WTC11 (cell line): ENCODE measurements at regions not wholly inside any gene's neighbourhood (a gene's known extent, or its start where the extent isn't known, plus 50 kb on each side); places are given as distances from the start of the nearest gene placed in this dataset.

Experiments used
- ATAC-seq: fragments of 200-7000 bp; cut with Tn5 transposase; 2 replicates; pipeline ENCODE4 v1.10.0; 2021; ENCODE audit warnings: mild to moderate bottlenecking, moderate library complexity
- CTCF ChIA-PET: fragments of 300-600 bp; sonication (Branson Sonifier 250); formaldehyde crosslinking; loops from one replicate; lab custom pipeline; 2021; ENCODE audit warnings: antibody characterized with exemption; lab: Charles Lee
- POLR2A ChIA-PET: fragments of 350-600 bp; sonication (Branson Sonifier 250); formaldehyde crosslinking; loops from one replicate; lab custom pipeline; 2021; ENCODE audit warnings: antibody characterized with exemption; lab: Charles Lee
- DNase-seq: peaks from one replicate; pipeline ENCODE4 v3.0.0; 2021; ENCODE audit warnings: low spot score
- H3K27ac Mint-ChIP-seq: 2 replicates; pipeline ENCODE4 v1.8.0; 2021; ENCODE audit warnings: mixed read lengths
- H3K27me3 Mint-ChIP-seq: 2 replicates; pipeline ENCODE4 v1.8.0; 2021; ENCODE audit warnings: low read depth, mild to moderate bottlenecking, moderate library complexity, mixed read lengths
- H3K36me3 Mint-ChIP-seq: 2 replicates; pipeline ENCODE4 v1.8.0; 2021; ENCODE audit warnings: mixed read lengths
- H3K4me1 Mint-ChIP-seq: 2 replicates; pipeline ENCODE4 v1.8.0; 2022; ENCODE audit warnings: mixed read lengths
- H3K4me3 Mint-ChIP-seq: 2 replicates; pipeline ENCODE4 v1.8.0; 2021; ENCODE audit warnings: mild to moderate bottlenecking, moderate library complexity, mixed read lengths
- H3K9me3 Mint-ChIP-seq: 2 replicates; pipeline ENCODE4 v1.8.0; 2021; ENCODE audit warnings: mixed read lengths
- AFF4 ChIP-seq: sonication (generic); formaldehyde crosslinking; IDR thresholded peaks from 2 replicates; pipeline ENCODE4 v1.8.1; 2023; ENCODE audit warnings: mild to moderate bottlenecking, missing genetic modification reagents, borderline replicate concordance
- ATF1 ChIP-seq: sonication (generic); formaldehyde crosslinking; IDR thresholded peaks from 2 replicates; pipeline ENCODE4 v1.8.1; 2023; ENCODE audit warnings: mild to moderate bottlenecking, moderate library complexity, missing genetic modification reagents
- CREM ChIP-seq: sonication (generic); formaldehyde crosslinking; IDR thresholded peaks from 2 replicates; pipeline ENCODE4 v1.8.1; 2022; ENCODE audit warnings: mild to moderate bottlenecking, missing genetic modification reagents, moderate library complexity
- E2F4 ChIP-seq: sonication (generic); formaldehyde crosslinking; IDR thresholded peaks from 2 replicates; pipeline ENCODE4 v1.8.1; 2022; ENCODE audit warnings: low read depth, mild to moderate bottlenecking, moderate library complexity, missing genetic modification reagents, borderline replicate concordance
- ELF4 ChIP-seq: sonication (generic); formaldehyde crosslinking; IDR thresholded peaks from 2 replicates; pipeline ENCODE4 v1.8.1; 2022; ENCODE audit warnings: low read depth, mild to moderate bottlenecking, moderate library complexity, missing genetic modification reagents
- EMX1 ChIP-seq: fragments of 250-450 bp; sonication (Bioruptor Pico); IDR thresholded peaks from 2 replicates; pipeline ENCODE4 v1.8.0; 2021; ENCODE audit warnings: mild to moderate bottlenecking
- ETV6 ChIP-seq: sonication (generic); formaldehyde crosslinking; IDR thresholded peaks from 2 replicates; pipeline ENCODE4 v1.8.1; 2022; ENCODE audit warnings: mild to moderate bottlenecking, missing genetic modification reagents
- HMGA2 ChIP-seq: fragments of 250-450 bp; sonication (Bioruptor Pico); IDR thresholded peaks from 2 replicates; pipeline ENCODE4 v1.4.0; 2021; ENCODE audit warnings: mild to moderate bottlenecking, moderate library complexity
- HMGXB4 ChIP-seq: sonication (generic); formaldehyde crosslinking; IDR thresholded peaks from 2 replicates; pipeline ENCODE4 v1.8.1; 2023; ENCODE audit warnings: mild to moderate bottlenecking, moderate library complexity, missing genetic modification reagents
- JAZF1 ChIP-seq: fragments of 250-450 bp; sonication (Bioruptor Pico); IDR thresholded peaks from 2 replicates; pipeline ENCODE4 v1.9.0; 2021; ENCODE audit warnings: moderate library complexity, mild to moderate bottlenecking, inconsistent platforms
- KAT7 ChIP-seq: sonication (generic); formaldehyde crosslinking; IDR thresholded peaks from 2 replicates; pipeline ENCODE4 v1.8.1; 2023; ENCODE audit warnings: missing genetic modification reagents, mild to moderate bottlenecking, borderline replicate concordance
- MXD4 ChIP-seq: fragments of 250-450 bp; sonication (Bioruptor Pico); IDR thresholded peaks from 2 replicates; pipeline ENCODE4 v1.8.0; 2021; ENCODE audit warnings: mild to moderate bottlenecking, moderate library complexity, borderline replicate concordance
- MYBL2 ChIP-seq: sonication (generic); formaldehyde crosslinking; IDR thresholded peaks from 2 replicates; pipeline ENCODE4 v1.8.1; 2023; ENCODE audit warnings: mild to moderate bottlenecking, moderate library complexity, missing genetic modification reagents
- NFATC4 ChIP-seq: fragments of 250-450 bp; sonication (Bioruptor Pico); IDR thresholded peaks from 2 replicates; pipeline ENCODE4 v1.9.0; 2021; ENCODE audit warnings: mild to moderate bottlenecking
- NFE2L1 ChIP-seq: sonication (generic); formaldehyde crosslinking; IDR thresholded peaks from 2 replicates; pipeline ENCODE4 v1.8.1; 2023; ENCODE audit warnings: missing genetic modification reagents
- NR2C2 ChIP-seq: sonication (generic); formaldehyde crosslinking; IDR thresholded peaks from 2 replicates; pipeline ENCODE4 v1.8.0; 2022; ENCODE audit warnings: mild to moderate bottlenecking, missing genetic modification reagents
- ZNF281 ChIP-seq: sonication (generic); formaldehyde crosslinking; IDR thresholded peaks from 2 replicates; pipeline ENCODE4 v1.8.0; 2023; ENCODE audit warnings: mild to moderate bottlenecking, missing genetic modification reagents
- ZSCAN18 ChIP-seq: fragments of 250-450 bp; sonication (Bioruptor Pico); IDR thresholded peaks from 2 replicates; pipeline ENCODE4 v2.1.2; 2022; ENCODE audit warnings: mild to moderate bottlenecking, moderate library complexity

- TF ChIP-seq ZNF281 (CRISPR knock-in tag) (no peak), AFF4 (CRISPR knock-in tag) (no peak), MXD4 (no peak), NFE2L1 (no peak), EMX1 (CRISPR knock-in tag) (no peak), CREM (CRISPR knock-in tag) (no peak), KAT7 (CRISPR knock-in tag) (no peak), HMGXB4 (CRISPR knock-in tag) (no peak), JAZF1 (CRISPR knock-in tag) (no peak), ZSCAN18 (CRISPR knock-in tag) (no peak)
These were observed 351.3 kb upstream of the CAMK1G start (continued) for GRCh38 chr1:209232197-209232596.

GRCh38 chr1:209232759-209233158, 350.8 kb upstream of the CAMK1G start:
- ChIA-PET POLR2A (no interaction called here), CTCF (no interaction called here)
- ATAC-seq (no peak), DNase-seq (no peak)
- Mint-ChIP-seq H3K27me3 (peaks cover 21% of the 10 kb centered on the region), H3K9me3 (peaks cover 20% of the 10 kb centered on the region), H3K36me3 (peaks cover 7% of the 10 kb centered on the region; the same call in 1 of the 2 replicates), H3K4me3 (no peak overlapping the region), H3K27ac (no peak overlapping the region), H3K4me1 (peaks cover 15% of the 10 kb centered on the region)
- TF ChIP-seq MYBL2 (CRISPR knock-in tag) (no peak), NFATC4 (CRISPR knock-in tag) (no peak), AFF4 (CRISPR knock-in tag) (no peak), E2F4 (CRISPR knock-in tag) (no peak), HMGA2 (CRISPR knock-in tag) (no peak), ETV6 (no peak), ELF4 (no peak), ATF1 (CRISPR knock-in tag) (no peak), NR2C2 (CRISPR knock-in tag) (no peak)
